Lung (tissue), 11 donors: ENCODE measurements at regions not wholly inside any gene's neighbourhood (a gene's known extent, or its start where the extent isn't known, plus 50 kb on each side); places are given as distances from the start of the nearest gene placed in this dataset.

Experiments
- ATAC-seq: fragments of 200-7000 bp; cut with Tn5 transposase; one replicate; pipeline ENCODE4 v1.9.1; 2020; ENCODE audit warnings: moderate number of reproducible peaks; ENCODE audit not compliant: insufficient read depth, low FRiP score
- DNase-seq, 3 donors: peaks; one replicate each; pipeline ENCODE4 v3.0.0-alpha.2; 2013 to 2017
- H3K27ac ChIP-seq, 2 donors: one replicate each; pipeline ENCODE4 v1.5.1; 2013; ENCODE audit warnings: mild to moderate bottlenecking in 2 of 2, moderate library complexity in 2 of 2, control low read depth in 1 of 2, inconsistent platforms in 1 of 2, low read depth in 1 of 2, low read length in 1 of 2
- H3K27me3 ChIP-seq, 3 donors: one replicate each; pipeline ENCODE4 v1.5.1; 2013; ENCODE audit warnings: low read length in 2 of 3; ENCODE audit not compliant: control insufficient read depth in 3 of 3, insufficient read depth in 3 of 3
- H3K36me3 ChIP-seq, 4 donors: one replicate each; pipeline ENCODE4 v1.5.1; 2013; ENCODE audit warnings: low read length in 4 of 4, mild to moderate bottlenecking in 1 of 4, moderate library complexity in 1 of 4; ENCODE audit not compliant: control insufficient read depth in 4 of 4, insufficient read depth in 4 of 4
- H3K4me1 ChIP-seq, 5 donors: one replicate each; pipeline ENCODE4 v1.5.1; 2013; ENCODE audit warnings: low read length in 5 of 5, mild to moderate bottlenecking in 2 of 5, moderate library complexity in 1 of 5; ENCODE audit not compliant: control insufficient read depth in 5 of 5, insufficient read depth in 5 of 5
- H3K4me3 ChIP-seq: one replicate; pipeline ENCODE4 v1.5.1; 2013; ENCODE audit warnings: mild to moderate bottlenecking, control low read depth, moderate library complexity
- H3K9ac ChIP-seq, 2 donors: one replicate each; pipeline ENCODE4 v1.5.1; 2013; ENCODE audit warnings: low read length in 2 of 2, control low read depth in 1 of 2; ENCODE audit not compliant: insufficient read depth in 1 of 2
- H3K9me3 ChIP-seq, 4 donors: one replicate each; pipeline ENCODE4 v1.5.1; 2013; ENCODE audit warnings: low read length in 3 of 4, mild to moderate bottlenecking in 1 of 4, moderate library complexity in 1 of 4; ENCODE audit not compliant: control insufficient read depth in 4 of 4, insufficient read depth in 3 of 4
- CTCF ChIP-seq: IDR thresholded peaks from 2 replicates; pipeline ENCODE4 v1.5.1; 2012; ENCODE audit warnings: mild to moderate bottlenecking; ENCODE audit errors: control extremely low read depth, extremely low read depth
- WGBS, 2 donors: extraction: QIAGEN DNeasy Blood & Tissue Kit; methylation state at CpG; one replicate each; pipeline ENCODE4 v1.1.7; 2013; 5-methylcytosine and 5-hydroxymethylcytosine counted together
- donor health status: control.
- donor health status: control.
- donor health status: Bipolar disorder and iron deficiency.
- donor health status: healthy.
- donor health status: DM: yes; HTN: yes; CAD: no.

GRCh38 chr19:30696514-30696913 is 324.3 kb downstream of the ZNF536 start:
- DNase-seq: peak; percentile 70 to 85 (median 78)

GRCh38 chr19:30695171-30695875 is 323.1 kb downstream of the ZNF536 start:
- WGBS, 2 donors: 81 to 84% methylated on average over 8 of the region's 8 CpGs
- DNase-seq: no peak
- Histone ChIP-seq H3K4me3 (no peak overlapping the region), H3K27me3 (peaks cover 0 to 18% (median 0%) of the 10 kb centered on the region in 3 donors), H3K36me3 (no peaks in the 10 kb centered on the region), H3K27ac (no peak overlapping the region), H3K9ac (no peak overlapping the region), H3K9me3 (no peaks in the 10 kb centered on the region), H3K4me1 (peaks cover 0 to 45% (median 9%) of the 10 kb centered on the region in 5 donors)
- TF ChIP-seq CTCF: no peak
- ATAC-seq: no peak

More at GRCh38 chr19:30696514-30696913, 324.3 kb downstream of the ZNF536 start:
- WGBS, 2 donors: 57 to 62% methylated on average over 6 of the region's 6 CpGs
- Histone ChIP-seq H3K27ac (no peak overlapping the region), H3K27me3 (peaks cover 0 to 7% (median 0%) of the 10 kb centered on the region in 3 donors), H3K9me3 (no peaks in the 10 kb centered on the region), H3K9ac (no peak overlapping the region), H3K36me3 (no peaks in the 10 kb centered on the region), H3K4me3 (no peak overlapping the region), H3K4me1 (peaks cover 0 to 35% (median 6%) of the 10 kb centered on the region in 5 donors)
- no peak for ATAC-seq
- TF ChIP-seq CTCF: no peak

- DNase-seq: peak in 2 of 3 donors; percentile 26 to 57
- Histone ChIP-seq H3K27me3 (peaks cover 0 to 25% (median 4%) of the 10 kb centered on the region in 3 donors), H3K4me3 (no peak overlapping the region), H3K4me1 (peaks cover 0 to 45% (median 9%) of the 10 kb centered on the region in 5 donors), H3K9me3 (no peaks in the 10 kb centered on the region), H3K36me3 (no peaks in the 10 kb centered on the region), H3K9ac (no peak overlapping the region), H3K27ac (no peak overlapping the region)
- WGBS, 2 donors: 76 to 79% methylated on average over 4 of the region's 4 CpGs
- no peak for ATAC-seq
- TF ChIP-seq CTCF: no peak
Observed at GRCh38 chr19:30694156-30694755, 322.1 kb downstream of the ZNF536 start.
